ENCODE measurements at regions not wholly inside any gene's neighbourhood (a gene's known extent, or its start where the extent isn't known, plus 50 kb on each side); places are given as distances from the start of the nearest gene placed in this dataset.

GRCh38 chr18:47595831-47596501, 334.5 kb downstream of the SMAD2 start:
- no peak overlapping the region for H3K4me2 ChIP-seq (ENCODE audit: low read depth, low read length, poor library complexity, severe bottlenecking)
- H3K9ac ChIP-seq (ENCODE audit: low read length) = no peak overlapping the region
- no peak overlapping the region for H3K27ac ChIP-seq (ENCODE audit: low read depth, low read length)
- H2AFZ ChIP-seq (ENCODE audit: low read depth, low read length, severe bottlenecking) = no peak overlapping the region
- H3K36me3 ChIP-seq (ENCODE audit: low read length) = no peaks in the 10 kb centered on the region
- no peaks in the 10 kb centered on the region for H3F3A ChIP-seq (ENCODE audit: insufficient read depth)
- TF ChIP-seq EZH2phosphoT487 (conservative IDR thresholded peaks at IDR 0.05; ENCODE audit: low read length) = no peak
- peak; percentile 56 for TF ChIP-seq CTCF (IDR thresholded peaks at IDR 0.05; ENCODE audit: insufficient read depth, low read length, poor library complexity, severe bottlenecking)
- no peak overlapping the region for H3K4me3 ChIP-seq (ENCODE audit: insufficient read depth, low read length, poor library complexity, severe bottlenecking)
- H3K9me2 ChIP-seq (replicated peaks; ENCODE audit: insufficient read depth, low read length) = no peaks in the 10 kb centered on the region
- no peaks in the 10 kb centered on the region for H3K27me3 ChIP-seq (ENCODE audit: low read length)
- H3K79me2 ChIP-seq (ENCODE audit: insufficient read depth, low read length) = no peaks in the 10 kb centered on the region
- no peaks in the 10 kb centered on the region for H3K9me3 ChIP-seq (ENCODE audit: insufficient read depth, low read length)
- H4K20me1 ChIP-seq (ENCODE audit: low read depth, low read length) = no peaks in the 10 kb centered on the region

- Histone ChIP-seq H3K27me3 (ENCODE audit: low read length) (no peaks in the 10 kb centered on the region), H3K4me2 (ENCODE audit: low read depth, low read length, poor library complexity, severe bottlenecking) (no peak overlapping the region), H3K27ac (ENCODE audit: low read depth, low read length) (no peak overlapping the region), H3K9me2 (replicated peaks; ENCODE audit: insufficient read depth, low read length) (no peaks in the 10 kb centered on the region), H3K79me2 (ENCODE audit: insufficient read depth, low read length) (no peaks in the 10 kb centered on the region), H4K20me1 (ENCODE audit: low read depth, low read length) (no peaks in the 10 kb centered on the region), H3K4me3 (ENCODE audit: insufficient read depth, low read length, poor library complexity, severe bottlenecking) (no peak overlapping the region), H2AFZ (ENCODE audit: low read depth, low read length, severe bottlenecking) (no peak overlapping the region), H3F3A (ENCODE audit: insufficient read depth) (no peaks in the 10 kb centered on the region), H3K9ac (ENCODE audit: low read length) (no peak overlapping the region), H3K9me3 (ENCODE audit: insufficient read depth, low read length) (no peaks in the 10 kb centered on the region), H3K36me3 (ENCODE audit: low read length) (no peaks in the 10 kb centered on the region)
- no peak for TF ChIP-seq CTCF (IDR thresholded peaks at IDR 0.05; ENCODE audit: insufficient read depth, low read length, poor library complexity, severe bottlenecking)
- no peak for TF ChIP-seq EZH2phosphoT487 (conservative IDR thresholded peaks at IDR 0.05; ENCODE audit: low read length)
Observed at GRCh38 chr18:47594621-47595086, 335.8 kb downstream of the SMAD2 start.

- no peaks in the 10 kb centered on the region for H3K36me3 ChIP-seq (ENCODE audit: low read length)
- no peak for TF ChIP-seq CTCF (IDR thresholded peaks at IDR 0.05; ENCODE audit: insufficient read depth, low read length, poor library complexity, severe bottlenecking)
- no peak for TF ChIP-seq EZH2phosphoT487 (conservative IDR thresholded peaks at IDR 0.05; ENCODE audit: low read length)
- H3K4me2 ChIP-seq (ENCODE audit: low read depth, low read length, poor library complexity, severe bottlenecking) = no peak overlapping the region
- no peaks in the 10 kb centered on the region for H3K27me3 ChIP-seq (ENCODE audit: low read length)
- H4K20me1 ChIP-seq (ENCODE audit: low read depth, low read length) = no peaks in the 10 kb centered on the region
- no peaks in the 10 kb centered on the region for H3K79me2 ChIP-seq (ENCODE audit: insufficient read depth, low read length)
- no peak overlapping the region for H3K4me3 ChIP-seq (ENCODE audit: insufficient read depth, low read length, poor library complexity, severe bottlenecking)
- H3K27ac ChIP-seq (ENCODE audit: low read depth, low read length) = no peak overlapping the region
- H3K9me2 ChIP-seq (replicated peaks; ENCODE audit: insufficient read depth, low read length) = no peaks in the 10 kb centered on the region
- H3K9ac ChIP-seq (ENCODE audit: low read length) = no peak overlapping the region
- no peak overlapping the region for H2AFZ ChIP-seq (ENCODE audit: low read depth, low read length, severe bottlenecking)
- no peaks in the 10 kb centered on the region for H3F3A ChIP-seq (ENCODE audit: insufficient read depth)
- no peaks in the 10 kb centered on the region for H3K9me3 ChIP-seq (ENCODE audit: insufficient read depth, low read length)
Observed at GRCh38 chr18:47593744-47594472, 336.6 kb downstream of the SMAD2 start.
